ENCODE measurements at regions not wholly inside any gene's neighbourhood (a gene's known extent, or its start where the extent isn't known, plus 50 kb on each side); places are given as distances from the start of the nearest gene placed in this dataset.

GRCh38 chr12:67468549-67469245, 179.8 kb upstream of the DYRK2 start:
- TF ChIP-seq TAF1 (conservative IDR thresholded peaks at IDR 0.05) (no peak), RAD21 (IDR thresholded peaks at IDR 0.05) (no peak), YY1 (IDR thresholded peaks at IDR 0.05) (no peak), MAX (IDR thresholded peaks at IDR 0.05) (no peak)
- TF ChIP-seq, protein P1, sequence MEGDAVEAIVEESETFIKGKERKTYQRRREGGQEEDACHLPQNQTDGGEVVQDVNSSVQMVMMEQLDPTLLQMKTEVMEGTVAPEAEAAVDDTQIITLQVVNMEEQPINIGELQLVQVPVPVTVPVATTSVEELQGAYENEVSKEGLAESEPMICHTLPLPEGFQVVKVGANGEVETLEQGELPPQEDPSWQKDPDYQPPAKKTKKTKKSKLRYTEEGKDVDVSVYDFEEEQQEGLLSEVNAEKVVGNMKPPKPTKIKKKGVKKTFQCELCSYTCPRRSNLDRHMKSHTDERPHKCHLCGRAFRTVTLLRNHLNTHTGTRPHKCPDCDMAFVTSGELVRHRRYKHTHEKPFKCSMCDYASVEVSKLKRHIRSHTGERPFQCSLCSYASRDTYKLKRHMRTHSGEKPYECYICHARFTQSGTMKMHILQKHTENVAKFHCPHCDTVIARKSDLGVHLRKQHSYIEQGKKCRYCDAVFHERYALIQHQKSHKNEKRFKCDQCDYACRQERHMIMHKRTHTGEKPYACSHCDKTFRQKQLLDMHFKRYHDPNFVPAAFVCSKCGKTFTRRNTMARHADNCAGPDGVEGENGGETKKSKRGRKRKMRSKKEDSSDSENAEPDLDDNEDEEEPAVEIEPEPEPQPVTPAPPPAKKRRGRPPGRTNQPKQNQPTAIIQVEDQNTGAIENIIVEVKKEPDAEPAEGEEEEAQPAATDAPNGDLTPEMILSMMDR (IDR thresholded peaks at IDR 0.05; ENCODE audit: low read depth, low read length, missing input control): no peak
